Left lobe of liver (tissue), 2 donors: ENCODE measurements at regions not wholly inside any gene's neighbourhood (a gene's known extent, or its start where the extent isn't known, plus 50 kb on each side); places are given as distances from the start of the nearest gene placed in this dataset.
"Not testable (repeated sequence)": the region's sequence is repeated elsewhere in the genome, so short reads cannot be mapped to it uniquely, and the experiment has no call there.

Experiments
- ATAC-seq: fragments of 200-7000 bp; cut with Tn5 transposase; one replicate; pipeline ENCODE4 v1.9.1; 2020; ENCODE audit warnings: mild to moderate bottlenecking, moderate library complexity
- DNase-seq: peaks from one replicate; pipeline ENCODE4 v3.0.0-alpha.2; 2020; ENCODE audit warnings: low spot score
- donor health status: DM: no; HTN: no; CAD: no; lungs with moderate emphysema.
- donor health status: DM: no; HTN: yes; CAD: no.

DNA sequence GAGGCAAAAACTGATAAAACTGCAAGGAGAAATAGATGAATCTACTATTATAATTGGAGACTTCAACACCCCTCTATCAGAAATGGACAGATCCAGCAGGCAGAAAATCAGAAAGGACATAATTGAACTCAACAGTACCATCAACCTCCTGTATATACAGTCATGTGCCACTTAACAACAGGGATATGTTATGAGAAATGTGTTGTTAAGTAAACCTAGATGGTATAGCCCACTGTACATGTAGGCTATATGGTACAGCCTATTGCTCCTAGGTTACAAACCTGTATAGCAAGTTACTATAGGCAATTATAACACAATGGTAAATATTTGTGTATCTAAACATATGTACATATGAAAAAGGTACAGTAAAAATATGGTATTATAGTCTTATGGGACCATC lies 66.8 kb upstream of the PHF21A start:
- no peak for ATAC-seq
- no peak for DNase-seq

DNA sequence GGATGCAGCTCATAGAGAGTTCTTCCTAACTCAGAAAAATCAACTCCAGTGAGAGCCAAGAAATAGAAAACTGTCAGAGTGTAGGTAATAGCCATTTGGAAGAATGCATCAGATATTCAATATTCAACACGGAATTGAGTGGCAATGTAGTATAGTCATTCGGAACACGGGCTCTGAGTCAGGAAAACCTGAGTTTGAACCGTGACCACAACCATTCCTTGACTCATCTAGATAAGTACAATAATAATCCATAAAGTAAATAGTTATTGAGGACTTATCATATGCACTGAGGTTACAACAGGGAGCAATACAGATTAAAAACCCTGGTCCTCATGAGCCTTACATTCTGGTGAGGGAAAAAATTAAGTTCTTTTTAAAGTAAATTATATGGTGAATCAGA lies 62.6 kb upstream of the PHF21A start:
- DNase-seq (no peak), ATAC-seq (no peak)

DNA sequence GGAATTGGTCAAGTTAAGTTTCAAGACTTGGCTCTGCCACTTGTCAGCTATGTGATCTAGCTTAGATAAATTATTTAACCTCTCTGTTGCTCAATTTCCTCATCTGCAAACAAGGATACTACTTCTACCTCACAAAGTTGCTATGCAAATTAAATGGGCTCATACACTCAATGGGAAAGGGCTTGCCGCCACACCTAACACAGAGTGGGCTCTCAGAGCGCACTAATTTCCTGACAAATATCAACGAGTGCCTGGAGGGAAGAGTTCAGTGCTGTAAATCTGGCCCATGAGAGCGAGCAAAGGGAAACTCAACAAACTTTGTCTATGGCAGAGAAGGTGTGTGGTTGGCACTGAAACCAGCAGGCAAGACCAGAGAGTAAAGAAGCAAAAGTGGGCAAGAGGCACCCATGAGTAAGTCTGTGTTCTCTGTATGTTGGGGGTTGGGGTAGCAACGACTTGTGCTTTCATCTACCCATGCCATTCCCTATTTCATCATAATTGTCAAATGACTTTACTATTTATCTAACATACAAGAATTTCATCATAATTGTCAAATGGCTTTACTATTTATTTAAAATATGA lies 60.7 kb upstream of the PHF21A start:
- DNase-seq (no peak), ATAC-seq (no peak)

DNA sequence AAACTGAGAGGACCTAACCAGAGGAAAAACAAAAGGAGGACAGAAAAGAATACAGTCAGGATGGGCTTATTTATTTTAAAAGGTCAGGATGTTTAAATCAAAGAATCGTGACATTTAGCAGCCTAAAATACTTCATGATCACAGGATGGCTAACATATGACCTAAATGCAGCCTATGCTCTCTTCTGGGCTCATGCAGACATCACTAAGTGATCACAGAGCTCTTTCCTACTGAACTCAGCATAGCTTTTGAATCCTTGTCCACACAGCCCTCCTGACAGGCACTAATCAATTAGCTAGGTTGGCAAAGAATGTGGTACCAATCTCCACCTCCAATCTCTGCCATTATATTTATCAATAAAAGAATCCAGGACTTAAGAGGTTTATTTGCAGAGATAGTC lies 60.1 kb upstream of the PHF21A start:
- no peak for ATAC-seq
- no peak for DNase-seq

DNA sequence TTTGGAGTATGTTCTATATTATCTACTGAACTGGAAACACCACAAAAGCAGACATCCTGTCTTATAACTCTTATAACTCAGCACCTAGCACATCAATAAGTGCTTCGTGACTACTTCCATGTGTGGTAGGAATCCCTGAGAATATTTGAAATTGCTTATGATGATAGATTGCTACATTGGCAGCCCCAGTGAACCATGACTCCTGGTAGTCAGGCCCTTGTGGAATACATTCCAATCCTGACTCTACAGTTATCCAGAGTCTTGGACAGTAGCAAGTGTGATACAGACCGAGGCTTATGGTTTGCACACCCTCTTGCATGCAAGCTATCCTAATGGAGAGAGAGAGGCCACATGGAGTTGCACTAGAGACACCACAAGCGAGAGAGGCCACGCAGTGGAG lies 59.5 kb upstream of the PHF21A start:
- ATAC-seq = no peak

DNA sequence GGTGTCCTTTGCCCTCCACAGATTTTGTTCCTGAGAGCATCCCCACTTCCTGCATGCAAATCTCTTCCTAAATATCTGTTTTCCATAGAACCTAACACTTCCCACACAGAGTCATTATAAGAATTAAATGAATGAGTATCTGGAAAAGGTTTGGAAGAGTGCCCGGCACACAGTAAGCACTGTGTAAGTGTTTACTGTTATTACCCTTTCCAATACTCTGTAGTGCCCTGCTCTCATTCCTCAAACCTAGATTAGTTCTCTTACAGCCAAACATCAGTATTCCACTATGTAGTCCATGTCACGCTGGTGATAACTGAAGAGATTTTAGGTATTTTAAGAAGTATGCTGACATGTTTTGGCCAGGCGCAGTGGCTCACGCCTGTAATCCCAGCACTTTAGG lies 57.3 kb upstream of the PHF21A start:
- ATAC-seq = no peak
- no peak for DNase-seq

More for the DNA sequence above, 59.5 kb upstream of the PHF21A start:
- DNase-seq = no peak

DNA sequence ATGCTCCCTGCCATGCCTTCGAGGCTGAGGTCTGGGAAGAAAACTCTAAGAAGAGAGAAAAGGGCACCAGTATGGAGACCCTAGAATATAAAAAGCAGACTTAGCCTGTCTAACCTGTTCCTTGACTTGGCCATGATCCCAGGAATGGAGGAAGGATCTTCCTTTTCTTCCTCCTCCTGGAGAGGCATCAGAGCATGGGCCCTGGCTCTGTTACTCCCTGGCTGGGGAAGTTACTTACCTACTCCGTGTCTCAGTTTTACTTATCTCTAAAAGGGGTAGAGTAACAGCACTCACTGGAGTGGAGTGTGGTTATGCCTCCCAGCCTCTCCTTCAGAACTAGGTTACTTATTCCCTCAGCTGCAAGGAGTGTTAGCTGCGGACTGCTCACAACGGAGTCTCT lies 55.2 kb upstream of the PHF21A start:
- no peak for DNase-seq

DNA sequence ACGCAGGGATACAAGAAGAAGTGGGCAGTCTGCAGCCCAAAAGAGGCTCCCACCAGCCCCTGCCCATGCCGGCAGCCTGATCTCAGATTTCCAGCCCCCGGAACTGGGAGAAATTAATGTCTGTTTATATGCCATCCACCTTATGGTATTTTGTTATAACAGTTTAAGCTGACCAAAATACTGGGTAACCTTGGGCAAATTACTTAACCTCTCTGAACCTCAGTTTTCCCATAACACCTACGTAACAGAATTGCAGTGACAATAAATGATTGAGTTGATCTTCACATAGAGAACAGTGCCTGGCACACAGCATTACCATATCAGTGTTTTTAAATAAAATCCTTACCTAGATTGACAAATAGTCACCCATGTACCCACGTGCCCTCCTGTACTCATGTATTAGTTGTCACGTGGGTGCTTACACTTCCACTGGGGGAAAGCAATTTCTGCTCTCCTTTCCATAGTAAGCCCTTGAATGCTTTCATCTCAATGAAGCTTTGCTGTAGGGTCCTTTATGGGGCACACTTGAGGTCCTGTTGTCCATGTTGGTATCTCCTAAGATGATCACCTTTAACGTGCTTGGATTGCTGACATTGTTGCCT lies 54.2 kb upstream of the PHF21A start:
- no peak for ATAC-seq

More for the DNA sequence above, 55.2 kb upstream of the PHF21A start:
- ATAC-seq = no peak

DNA sequence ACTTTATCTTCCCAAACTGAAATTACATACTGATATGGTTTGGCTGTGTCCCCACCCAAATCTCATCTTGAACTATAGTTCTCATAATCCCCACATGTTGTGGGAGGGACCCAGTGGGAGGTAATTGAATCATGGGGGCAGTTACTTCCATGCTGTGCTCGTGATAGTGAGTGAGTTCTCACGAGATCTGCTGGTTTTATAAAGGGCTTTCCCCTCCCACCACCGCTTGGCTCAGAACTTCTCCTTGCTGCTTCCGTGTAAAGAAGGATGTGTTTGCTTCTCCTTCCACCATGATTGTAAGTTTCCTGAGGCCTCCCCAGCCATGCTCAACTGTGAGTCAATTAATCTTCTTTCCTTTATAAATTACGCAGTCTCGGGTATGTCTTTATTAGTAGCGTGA lies 50.4 kb upstream of the PHF21A start:
- not testable (repeated sequence) for DNase-seq, ATAC-seq

More for the DNA sequence above, 54.2 kb upstream of the PHF21A start:
- DNase-seq = no peak
